MCF 10A (cell line): ENCODE measurements at regions not wholly inside any gene's neighbourhood (a gene's known extent, or its start where the extent isn't known, plus 50 kb on each side); places are given as distances from the start of the nearest gene placed in this dataset.
"Not testable (repeated sequence)": the region's sequence is repeated elsewhere in the genome, so short reads cannot be mapped to it uniquely, and the experiment has no call there.

Experiments
- BruUV-seq: library from RNA; stranded (reverse); fragments of 400-500 nt; replicated peaks from 2 replicates; lab custom pipeline; 2021; lab: Mats Ljungman, UMichigan
- CTCF ChIA-PET: fragments of 300-600 bp; sonication (Branson Sonifier 250); formaldehyde crosslinking; extraction: SDS; loops from one replicate; lab custom pipeline; 2021; ENCODE audit warnings: antibody characterized with exemption, inconsistent platforms; lab: Yijun Ruan, JAX
- POLR2A ChIA-PET: fragments of 300-600, 350-650 bp; sonication (Branson Sonifier 250); formaldehyde crosslinking; extraction: SDS; loops from one replicate; lab custom pipeline; 2020; ENCODE audit warnings: antibody characterized with exemption, inconsistent platforms; lab: Yijun Ruan, JAX
- DNase-seq: peaks from one replicate; pipeline ENCODE4 v3.0.0-alpha.2; 2018; ENCODE audit not compliant: unreplicated experiment
- H3K27ac Mint-ChIP-seq: one replicate; pipeline ENCODE4 v1.8.0; 2022; ENCODE audit warnings: mild to moderate bottlenecking, low read depth, mixed read lengths; ENCODE audit not compliant: unreplicated experiment
- H3K27me3 Mint-ChIP-seq: one replicate; pipeline ENCODE4 v1.8.0; 2022; ENCODE audit warnings: mixed read lengths; ENCODE audit not compliant: insufficient read depth, unreplicated experiment
- H3K36me3 Mint-ChIP-seq: one replicate; pipeline ENCODE4 v1.8.0; 2022; ENCODE audit warnings: mild to moderate bottlenecking, moderate library complexity, mixed read lengths; ENCODE audit not compliant: insufficient read depth, unreplicated experiment
- H3K4me1 Mint-ChIP-seq: one replicate; pipeline ENCODE4 v1.8.0; 2022; ENCODE audit warnings: mixed read lengths; ENCODE audit not compliant: insufficient read depth, unreplicated experiment
- H3K4me3 Mint-ChIP-seq: one replicate; pipeline ENCODE4 v1.8.0; 2022; ENCODE audit warnings: mild to moderate bottlenecking, moderate library complexity, mixed read lengths; ENCODE audit not compliant: unreplicated experiment
- H3K9me3 Mint-ChIP-seq: one replicate; pipeline ENCODE4 v1.8.0; 2022; ENCODE audit warnings: mixed read lengths; ENCODE audit not compliant: unreplicated experiment
- intact Hi-C: fragments of 100-400 bp; cut with micrococcal nuclease; formaldehyde crosslinking; loops from 2 replicates; pipeline ENCODE4 v1.14.1; 2022
- TF ChIP-seq, protein P1 (sequence below): fragments of 200-600 bp; IDR thresholded peaks from one replicate; pipeline ENCODE4 v1.8.0; 2022; ENCODE audit warnings: antibody characterized with exemption, mild to moderate bottlenecking; ENCODE audit not compliant: unreplicated experiment

DNA sequence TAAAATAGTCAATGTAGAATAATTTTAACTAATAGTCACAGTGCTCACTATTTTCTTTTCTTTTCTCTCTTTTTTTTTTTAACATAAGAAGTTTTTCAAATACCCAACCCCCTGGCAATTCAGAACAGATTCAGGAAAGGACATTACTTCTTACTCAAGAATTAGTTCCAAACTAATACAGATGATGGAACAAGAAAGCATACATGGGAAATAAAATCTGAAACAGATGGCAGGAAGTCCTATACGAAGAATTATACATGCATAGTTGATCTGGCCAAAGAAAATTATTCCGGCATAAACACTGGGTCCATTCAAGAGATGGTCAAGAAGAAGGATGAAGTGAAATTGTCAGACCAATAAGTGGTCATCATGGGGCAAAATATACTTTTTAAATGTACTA lies 614.4 kb upstream of the INTU start:
- H3K4me3 Mint-ChIP-seq: no peak overlapping the region
- ChIA-PET POLR2A (no interaction called here), CTCF (no interaction called here)
- TF ChIP-seq, protein P1, sequence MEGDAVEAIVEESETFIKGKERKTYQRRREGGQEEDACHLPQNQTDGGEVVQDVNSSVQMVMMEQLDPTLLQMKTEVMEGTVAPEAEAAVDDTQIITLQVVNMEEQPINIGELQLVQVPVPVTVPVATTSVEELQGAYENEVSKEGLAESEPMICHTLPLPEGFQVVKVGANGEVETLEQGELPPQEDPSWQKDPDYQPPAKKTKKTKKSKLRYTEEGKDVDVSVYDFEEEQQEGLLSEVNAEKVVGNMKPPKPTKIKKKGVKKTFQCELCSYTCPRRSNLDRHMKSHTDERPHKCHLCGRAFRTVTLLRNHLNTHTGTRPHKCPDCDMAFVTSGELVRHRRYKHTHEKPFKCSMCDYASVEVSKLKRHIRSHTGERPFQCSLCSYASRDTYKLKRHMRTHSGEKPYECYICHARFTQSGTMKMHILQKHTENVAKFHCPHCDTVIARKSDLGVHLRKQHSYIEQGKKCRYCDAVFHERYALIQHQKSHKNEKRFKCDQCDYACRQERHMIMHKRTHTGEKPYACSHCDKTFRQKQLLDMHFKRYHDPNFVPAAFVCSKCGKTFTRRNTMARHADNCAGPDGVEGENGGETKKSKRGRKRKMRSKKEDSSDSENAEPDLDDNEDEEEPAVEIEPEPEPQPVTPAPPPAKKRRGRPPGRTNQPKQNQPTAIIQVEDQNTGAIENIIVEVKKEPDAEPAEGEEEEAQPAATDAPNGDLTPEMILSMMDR: no peak
- no TSS peak for BruUV-seq
- no peaks in the 10 kb centered on the region for H3K27me3 Mint-ChIP-seq
- H3K27ac Mint-ChIP-seq: no peak overlapping the region
- no peaks in the 10 kb centered on the region for H3K9me3 Mint-ChIP-seq
- H3K4me1 Mint-ChIP-seq: peaks cover 5% of the 10 kb centered on the region
- DNase-seq: no peak
- H3K36me3 Mint-ChIP-seq: no peaks in the 10 kb centered on the region
- intact Hi-C loops: no loop called here

GRCh38 chr4:127020831-127021230 lies 611.9 kb upstream of the INTU start:
- DNase-seq, H3K4me1 Mint-ChIP-seq, CTCF ChIA-PET, POLR2A ChIA-PET, H3K4me3 Mint-ChIP-seq, H3K27ac Mint-ChIP-seq, H3K27me3 Mint-ChIP-seq, intact Hi-C loops, H3K36me3 Mint-ChIP-seq, BruUV-seq, H3K9me3 Mint-ChIP-seq: not testable (repeated sequence)

GRCh38 chr4:127036296-127036695 lies 596.5 kb upstream of the INTU start:
- H3K4me1 Mint-ChIP-seq: no peaks in the 10 kb centered on the region
- DNase-seq: no peak
- ChIA-PET POLR2A (no interaction called here), CTCF (no interaction called here)
- intact Hi-C loops: no loop called here
- BruUV-seq: no TSS peak
- H3K9me3 Mint-ChIP-seq: no peaks in the 10 kb centered on the region
- TF ChIP-seq, protein P1: no peak
- H3K27me3 Mint-ChIP-seq: no peaks in the 10 kb centered on the region
- H3K36me3 Mint-ChIP-seq: no peaks in the 10 kb centered on the region
- no peak overlapping the region for H3K4me3 Mint-ChIP-seq
- H3K27ac Mint-ChIP-seq: no peak overlapping the region

GRCh38 chr4:127045861-127046260 lies 586.9 kb upstream of the INTU start:
- Mint-ChIP-seq H3K36me3 (no peaks in the 10 kb centered on the region), H3K4me1 (peaks cover 28% of the 10 kb centered on the region), H3K27me3 (no peaks in the 10 kb centered on the region), H3K9me3 (peaks cover 12% of the 10 kb centered on the region), H3K4me3 (no peak overlapping the region), H3K27ac (peak overlapping the region; percentile 17)
- TF ChIP-seq, protein P1: no peak
- peak; percentile 80 for DNase-seq
- BruUV-seq: no TSS peak
- intact Hi-C loops: loop anchor here (10.0 kb wide), 1 partner anchor 1731 kb away; the partner anchor contains the start of gene FAT4
- ChIA-PET CTCF (interaction anchor here (0.6 kb wide), 1 partner anchor 462 kb away, joined by 3 read pairs; no protein-coding TSS in a partner anchor), POLR2A (interaction anchor here (0.6 kb wide), 1 partner anchor 117 kb away, joined by 3 read pairs; no protein-coding TSS in a partner anchor)
